Smooth muscle cell (in vitro differentiated cells): ENCODE measurements at regions not wholly inside any gene's neighbourhood (a gene's known extent, or its start where the extent isn't known, plus 50 kb on each side); places are given as distances from the start of the nearest gene placed in this dataset.

Experiments
- DNase-seq: peaks from one replicate; lab custom pipeline; 2025; ENCODE audit not compliant: unreplicated experiment; lab: John Stamatoyannopoulos, UW
- H2AFZ ChIP-seq: fragments of 200-600 bp; sonication (generic); 2 replicates; pipeline ENCODE4 v1.6.0; 2016; ENCODE audit warnings: antibody characterized with exemption, low read depth, mild to moderate bottlenecking
- H3F3A ChIP-seq: fragments of 200-600 bp; sonication (generic); 2 replicates; pipeline ENCODE4 v1.6.0; 2017; ENCODE audit warnings: antibody characterized with exemption, low read depth
- H3K27ac ChIP-seq: fragments of 200-600 bp; sonication (generic); 2 replicates; pipeline ENCODE4 v1.5.1; 2016; ENCODE audit warnings: low read depth, mild to moderate bottlenecking
- H3K27me3 ChIP-seq: fragments of 200-600 bp; sonication (generic); 2 replicates; pipeline ENCODE4 v1.6.1; 2016; ENCODE audit warnings: low read depth, mild to moderate bottlenecking
- H3K36me3 ChIP-seq: fragments of 200-600 bp; sonication (generic); 2 replicates; pipeline ENCODE4 v1.5.1; 2016; ENCODE audit warnings: low read depth
- H3K4me1 ChIP-seq: fragments of 200-600 bp; sonication (generic); 2 replicates; pipeline ENCODE4 v1.5.1; 2016; ENCODE audit warnings: low read depth
- H3K4me2 ChIP-seq: fragments of 200-600 bp; sonication (generic); 2 replicates; pipeline ENCODE4 v1.6.0; 2016; ENCODE audit warnings: mild to moderate bottlenecking
- H3K4me3 ChIP-seq: fragments of 200-600 bp; sonication (generic); 2 replicates; pipeline ENCODE4 v1.5.1; 2016; ENCODE audit warnings: mild to moderate bottlenecking
- H3K79me2 ChIP-seq: fragments of 200-600 bp; sonication (generic); 2 replicates; pipeline ENCODE4 v1.6.0; 2016; ENCODE audit warnings: low read depth, mild to moderate bottlenecking
- H3K9ac ChIP-seq: fragments of 200-600 bp; sonication (generic); 2 replicates; pipeline ENCODE4 v1.6.0; 2016; ENCODE audit warnings: low read depth
- H3K9me3 ChIP-seq: fragments of 200-600 bp; sonication (generic); replicated peaks from 2 replicates; pipeline ENCODE4 v1.5.1; 2016; ENCODE audit warnings: low read depth
- H4K20me1 ChIP-seq: fragments of 200-600 bp; sonication (generic); 2 replicates; pipeline ENCODE4 v1.6.0; 2016; ENCODE audit warnings: low read depth
- CTCF ChIP-seq: fragments of 200-600 bp; sonication (generic); IDR thresholded peaks from 2 replicates; pipeline ENCODE4 v1.5.1; 2017; ENCODE audit warnings: borderline replicate concordance, mild to moderate bottlenecking, antibody characterized with exemption; ENCODE audit not compliant: insufficient read depth, poor library complexity, severe bottlenecking
- WGBS: methylation state at CpG from one replicate; pipeline ENCODE4 v1.1.7; 2016; ENCODE audit warnings: low lambda C conversion rate; 5-methylcytosine and 5-hydroxymethylcytosine counted together

GRCh38 chr6:2426561-2427340, 181.3 kb upstream of the GMDS start:
- peak overlapping the region; percentile 50 for H3K4me2 ChIP-seq
- H3K36me3 ChIP-seq, result no peaks in the 10 kb centered on the region
- H3K9ac ChIP-seq, result no peak overlapping the region
- H3K27me3 ChIP-seq, result no peaks in the 10 kb centered on the region
- WGBS, result 79% methylated on average over 3 of the region's 3 CpGs
- H3K4me1 ChIP-seq, result peaks cover under 1% of the 10 kb centered on the region
- DNase-seq, result no peak
- no peaks in the 10 kb centered on the region for H3K9me3 ChIP-seq
- H2AFZ ChIP-seq, result no peak overlapping the region
- H3F3A ChIP-seq, result no peaks in the 10 kb centered on the region
- TF ChIP-seq CTCF, result no peak
- H3K79me2 ChIP-seq, result no peaks in the 10 kb centered on the region
- no peaks in the 10 kb centered on the region for H4K20me1 ChIP-seq
- H3K27ac ChIP-seq, result peak overlapping the region; percentile 41
- no peak overlapping the region for H3K4me3 ChIP-seq

- no peaks in the 10 kb centered on the region for H3K36me3 ChIP-seq
- no peak overlapping the region for H3K9ac ChIP-seq
- no peak for TF ChIP-seq CTCF
- DNase-seq, result no peak
- no peak overlapping the region for H3K4me3 ChIP-seq
- H3K79me2 ChIP-seq, result no peaks in the 10 kb centered on the region
- H3K4me1 ChIP-seq, result no peaks in the 10 kb centered on the region
- no peaks in the 10 kb centered on the region for H3K9me3 ChIP-seq
- H4K20me1 ChIP-seq, result no peaks in the 10 kb centered on the region
- 50% methylated on average over 1 of the region's 1 CpG for WGBS
- no peak overlapping the region for H2AFZ ChIP-seq
- no peak overlapping the region for H3K4me2 ChIP-seq
- no peak overlapping the region for H3K27ac ChIP-seq
- H3F3A ChIP-seq, result no peaks in the 10 kb centered on the region
- H3K27me3 ChIP-seq, result no peaks in the 10 kb centered on the region
Observed at GRCh38 chr6:2416128-2416712, 170.8 kb upstream of the GMDS start.

- Histone ChIP-seq H3K9me3 (no peaks in the 10 kb centered on the region), H3K36me3 (no peaks in the 10 kb centered on the region), H3K79me2 (no peaks in the 10 kb centered on the region), H3K27ac (no peak overlapping the region), H3K4me1 (no peaks in the 10 kb centered on the region), H3K4me2 (no peak overlapping the region), H3F3A (no peaks in the 10 kb centered on the region), H2AFZ (no peak overlapping the region), H3K4me3 (no peak overlapping the region), H4K20me1 (no peaks in the 10 kb centered on the region), H3K27me3 (no peaks in the 10 kb centered on the region), H3K9ac (no peak overlapping the region)
- TF ChIP-seq CTCF, result no peak
- DNase-seq, result no peak
- WGBS, result 93% methylated on average over 19 of the region's 19 CpGs
Observed at GRCh38 chr6:2414885-2415547, 169.6 kb upstream of the GMDS start.
